ENCODE measurements at regions not wholly inside any gene's neighbourhood (a gene's known extent, or its start where the extent isn't known, plus 50 kb on each side); places are given as distances from the start of the nearest gene placed in this dataset.
"Not testable (repeated sequence)": the region's sequence is repeated elsewhere in the genome, so short reads cannot be mapped to it uniquely, and the experiment has no call there.

GRCh38 chr10:84593506-84593905 is 265.1 kb downstream of the CCSER2 start:
- Histone ChIP-seq H3K9ac (no peak overlapping the region), H3K36me3 (no peaks in the 10 kb centered on the region), H4K20me1 (no peaks in the 10 kb centered on the region; a peak in 1 of 22 replicates), H3K4me3 (no peak overlapping the region), H3K9me3 (replicated peaks in 1 of 11) (peaks cover 12 to 20% (median 19%) of the 10 kb centered on the region in 11 experiments; a peak in 21 of 22 replicates), H3K27ac (no peak overlapping the region), H3K4me2 (no peak overlapping the region), H3K27me3 (no peaks in the 10 kb centered on the region), H3K4me1 (peaks cover 0 to 25% (median 15%) of the 10 kb centered on the region in 10 experiments; a peak in 13 of 20 replicates)
- TF ChIP-seq Cebpa-rat (IDR thresholded peaks at IDR 0.05), result no peak

DNA sequence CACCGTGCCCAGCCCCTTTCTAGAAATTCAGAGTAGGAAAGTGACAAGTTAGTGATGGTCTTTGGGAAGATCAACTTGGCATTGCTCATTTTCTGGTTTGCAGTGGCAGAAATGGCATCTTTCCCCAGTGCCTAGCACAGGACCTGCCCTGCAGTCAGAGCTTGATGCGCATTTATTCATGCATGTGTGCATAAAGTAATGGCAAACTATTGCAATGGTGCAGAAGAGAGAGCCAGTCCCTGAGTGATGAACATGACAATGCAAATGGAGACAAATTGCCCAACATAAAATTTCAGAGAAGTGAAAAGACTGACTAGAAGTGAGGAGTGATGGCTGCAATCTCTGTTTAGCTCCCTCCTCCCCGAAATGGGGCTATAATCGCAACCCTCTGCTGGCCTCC is 268.2 kb downstream of the CCSER2 start:
- TF ChIP-seq Cebpa-rat (IDR thresholded peaks at IDR 0.05), result no peak
- H3K9me3 ChIP-seq (replicated peaks in 1 of 11), result peaks cover 12 to 20% (median 19%) of the 10 kb centered on the region in 11 experiments; a peak in 21 of 22 replicates
- H3K4me2 ChIP-seq, result no peak overlapping the region
- H3K4me3 ChIP-seq, result no peak overlapping the region
- H3K36me3 ChIP-seq, result no peaks in the 10 kb centered on the region
- no peak overlapping the region for H3K27ac ChIP-seq
- no peaks in the 10 kb centered on the region for H3K27me3 ChIP-seq
- H4K20me1 ChIP-seq, result no peaks in the 10 kb centered on the region
- 0 out of 20 replicates have a peak, but pooled peaks cover 0 to 4% (median 0%) of the 10 kb centered on the region in 10 experiments for H3K4me1 ChIP-seq
- H3K9ac ChIP-seq, result no peak overlapping the region

DNA sequence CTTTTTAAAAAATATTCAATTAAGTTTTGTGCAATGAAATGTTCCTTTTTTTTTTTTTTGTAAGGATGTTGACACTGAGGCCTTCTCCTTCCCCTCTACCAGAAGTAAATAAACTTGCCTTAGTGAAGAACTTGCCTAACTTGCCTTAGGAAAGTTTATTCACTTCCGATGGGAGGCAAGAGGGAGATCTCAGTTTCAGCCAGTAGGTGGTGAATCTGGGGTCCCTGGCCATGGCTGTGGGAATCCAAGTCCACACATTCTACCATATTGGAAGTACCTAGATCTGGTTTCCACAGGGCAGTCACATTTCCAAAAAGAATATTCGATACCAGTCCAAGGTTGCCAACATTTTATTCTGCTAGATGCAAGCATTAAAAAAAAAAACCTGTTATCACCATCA is 270.9 kb downstream of the CCSER2 start:
- H3K4me3 ChIP-seq, result no peak overlapping the region
- H3K9ac ChIP-seq, result no peak overlapping the region
- no peak for TF ChIP-seq Cebpa-rat (IDR thresholded peaks at IDR 0.05)
- H3K4me2 ChIP-seq, result no peak overlapping the region
- H3K9me3 ChIP-seq (replicated peaks in 1 of 11), result peaks cover 12 to 20% (median 19%) of the 10 kb centered on the region in 11 experiments; a peak in 21 of 22 replicates
- no peaks in the 10 kb centered on the region for H3K36me3 ChIP-seq
- H4K20me1 ChIP-seq, result no peaks in the 10 kb centered on the region
- no peak overlapping the region for H3K27ac ChIP-seq
- H3K4me1 ChIP-seq, result 0 out of 20 replicates have a peak, but pooled peaks cover 0 to 4% (median 0%) of the 10 kb centered on the region in 10 experiments
- H3K27me3 ChIP-seq, result no peaks in the 10 kb centered on the region

- no peak overlapping the region for H3K4me2 ChIP-seq
- 0 out of 20 replicates have a peak, but pooled peaks cover 0 to 4% (median 0%) of the 10 kb centered on the region in 10 experiments for H3K4me1 ChIP-seq
- H3K27ac ChIP-seq, result no peak overlapping the region
- H3K27me3 ChIP-seq, result no peaks in the 10 kb centered on the region
- H3K36me3 ChIP-seq, result no peaks in the 10 kb centered on the region
- H3K4me3 ChIP-seq, result no peak overlapping the region
- H3K9ac ChIP-seq, result no peak overlapping the region
- no peaks in the 10 kb centered on the region for H4K20me1 ChIP-seq
- H3K9me3 ChIP-seq (replicated peaks in 1 of 11), result peaks cover 12 to 20% (median 19%) of the 10 kb centered on the region in 11 experiments; a peak in 21 of 22 replicates
- no peak for TF ChIP-seq Cebpa-rat (IDR thresholded peaks at IDR 0.05)
Observed at GRCh38 chr10:84600947-84601346, 272.6 kb downstream of the CCSER2 start.

GRCh38 chr10:84602543-84602942 is 274.2 kb downstream of the CCSER2 start:
- H3K4me1 ChIP-seq, result peaks cover 0 to 15% (median 10%) of the 10 kb centered on the region in 10 experiments; a peak in 12 of 20 replicates
- not testable (repeated sequence) for H3K27ac ChIP-seq; H3K36me3 ChIP-seq; H4K20me1 ChIP-seq; H3K9ac ChIP-seq; H3K9me3 ChIP-seq (replicated peaks in 1 of 11); H3K4me3 ChIP-seq; H3K4me2 ChIP-seq; H3K27me3 ChIP-seq

DNA sequence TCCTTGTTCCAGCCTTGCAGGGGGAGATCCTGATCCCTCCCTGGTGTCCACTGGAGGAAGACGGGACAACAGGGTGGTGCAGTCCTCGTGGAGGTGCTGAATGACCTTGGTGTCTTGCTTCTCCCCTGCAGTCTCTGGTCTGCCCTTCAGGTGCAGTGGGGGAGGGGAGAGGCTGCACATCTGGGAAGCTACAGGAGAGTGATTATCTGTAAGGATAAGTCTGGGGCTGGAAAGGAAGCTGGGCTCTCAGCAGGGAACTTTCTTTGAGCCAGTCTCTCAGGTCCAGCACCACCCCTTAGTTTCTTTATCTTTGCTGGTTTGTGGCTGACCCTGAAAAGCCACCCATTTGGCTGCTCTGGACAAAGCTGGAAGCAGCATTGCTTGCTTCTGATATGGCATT is 275.6 kb downstream of the CCSER2 start:
- Histone ChIP-seq H3K4me2 (no peak overlapping the region), H3K36me3 (no peaks in the 10 kb centered on the region)

DNA sequence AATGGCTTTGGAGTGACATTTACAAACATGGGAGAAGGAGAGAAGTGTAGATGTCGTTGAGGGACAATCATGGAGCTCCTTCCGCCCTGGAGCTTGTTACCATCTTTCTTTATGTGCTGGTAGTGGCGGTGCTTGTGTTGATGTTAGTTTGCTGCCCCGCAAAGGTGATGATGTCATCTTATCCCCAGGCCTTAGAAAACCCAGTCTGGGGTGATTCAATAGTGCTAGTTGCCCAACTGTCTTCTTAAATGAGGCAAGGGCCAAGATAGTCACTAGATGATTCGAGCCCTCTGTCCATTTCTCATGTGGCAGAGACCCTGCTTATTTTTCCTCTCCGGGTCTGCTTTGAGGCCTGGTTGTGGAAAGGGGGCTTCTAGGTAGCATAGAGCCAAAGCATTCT is 277.4 kb downstream of the CCSER2 start:
- Histone ChIP-seq H3K9me3 (replicated peaks in 1 of 11) (no peaks in the 10 kb centered on the region), H3K27me3 (no peaks in the 10 kb centered on the region), H3K27ac (no peak overlapping the region), H3K4me2 (no peak overlapping the region), H3K9ac (no peak overlapping the region), H3K4me1 (peaks cover 0 to 21% (median 17%) of the 10 kb centered on the region in 10 experiments; a peak in 13 of 20 replicates), H3K36me3 (no peaks in the 10 kb centered on the region), H3K4me3 (no peak overlapping the region), H4K20me1 (peaks cover 0 to 6% (median 0%) of the 10 kb centered on the region in 11 experiments; a peak in 1 of 22 replicates)
- TF ChIP-seq Cebpa-rat (IDR thresholded peaks at IDR 0.05), result no peak

More for the DNA sequence above, 275.6 kb downstream of the CCSER2 start:
- TF ChIP-seq Cebpa-rat (IDR thresholded peaks at IDR 0.05), result no peak
- no peaks in the 10 kb centered on the region for H3K27me3 ChIP-seq
- H3K9me3 ChIP-seq (replicated peaks in 1 of 11), result no peaks in the 10 kb centered on the region
- peaks cover 0 to 21% (median 17%) of the 10 kb centered on the region in 10 experiments; a peak in 13 of 20 replicates for H3K4me1 ChIP-seq
- H4K20me1 ChIP-seq, result peaks cover 0 to 6% (median 0%) of the 10 kb centered on the region in 11 experiments; a peak in 1 of 22 replicates
- no peak overlapping the region for H3K4me3 ChIP-seq
- H3K27ac ChIP-seq, result no peak overlapping the region
- no peak overlapping the region for H3K9ac ChIP-seq

- peaks cover 0 to 21% (median 17%) of the 10 kb centered on the region in 10 experiments; a peak in 13 of 20 replicates for H3K4me1 ChIP-seq
- no peaks in the 10 kb centered on the region for H3K36me3 ChIP-seq
- no peaks in the 10 kb centered on the region for H3K9me3 ChIP-seq (replicated peaks in 1 of 11)
- no peak for TF ChIP-seq Cebpa-rat (IDR thresholded peaks at IDR 0.05)
- peaks cover 0 to 6% (median 0%) of the 10 kb centered on the region in 11 experiments; a peak in 1 of 22 replicates for H4K20me1 ChIP-seq
- H3K27me3 ChIP-seq, result no peaks in the 10 kb centered on the region
- H3K27ac ChIP-seq, result no peak overlapping the region
- H3K4me2 ChIP-seq, result peak overlapping the region in 5 of 11 experiments; percentile 7 to 47 (median 39); a peak in 8 of 22 replicates
- H3K9ac ChIP-seq, result no peak overlapping the region
- no peak overlapping the region for H3K4me3 ChIP-seq
Observed at GRCh38 chr10:84606428-84606827, 278.0 kb downstream of the CCSER2 start.

GRCh38 chr10:84607044-84607443 is 278.7 kb downstream of the CCSER2 start:
- peak overlapping the region in 8 of 11 experiments; percentile 7 to 47 (median 36); a peak in 14 of 22 replicates for H3K4me2 ChIP-seq
- H3K4me1 ChIP-seq, result peaks cover 0 to 21% (median 17%) of the 10 kb centered on the region in 10 experiments; a peak in 13 of 20 replicates

GRCh38 chr10:84607523-84607922 is 279.1 kb downstream of the CCSER2 start:
- Histone ChIP-seq H3K4me3 (no peak overlapping the region), H3K4me1 (peaks cover 0 to 21% (median 17%) of the 10 kb centered on the region in 10 experiments; a peak in 13 of 20 replicates), H3K9ac (no peak overlapping the region), H3K27ac (no peak overlapping the region), H3K36me3 (no peaks in the 10 kb centered on the region), H3K4me2 (peak overlapping the region in 9 of 11 experiments; percentile 7 to 47 (median 34); a peak in 14 of 22 replicates), H3K27me3 (no peaks in the 10 kb centered on the region), H3K9me3 (replicated peaks in 1 of 11) (no peaks in the 10 kb centered on the region), H4K20me1 (peaks cover 0 to 6% (median 0%) of the 10 kb centered on the region in 11 experiments; a peak in 1 of 22 replicates)
- no peak for TF ChIP-seq Cebpa-rat (IDR thresholded peaks at IDR 0.05)

More at GRCh38 chr10:84607044-84607443, 278.7 kb downstream of the CCSER2 start:
- Histone ChIP-seq H3K27ac (no peak overlapping the region), H3K4me3 (no peak overlapping the region), H3K9ac (no peak overlapping the region), H3K27me3 (no peaks in the 10 kb centered on the region), H4K20me1 (peaks cover 0 to 6% (median 0%) of the 10 kb centered on the region in 11 experiments; a peak in 1 of 22 replicates), H3K9me3 (replicated peaks in 1 of 11) (no peaks in the 10 kb centered on the region), H3K36me3 (no peaks in the 10 kb centered on the region)
- no peak for TF ChIP-seq Cebpa-rat (IDR thresholded peaks at IDR 0.05)

Measured in BLaER1 treated with 17β-estradiol and CSF1 and Interleukin-3, amounts not matched to agents 10 nM and 100 nM (cell line).